ENCODE measurements at regions not wholly inside any gene's neighbourhood (a gene's known extent, or its start where the extent isn't known, plus 50 kb on each side); places are given as distances from the start of the nearest gene placed in this dataset.

DNA sequence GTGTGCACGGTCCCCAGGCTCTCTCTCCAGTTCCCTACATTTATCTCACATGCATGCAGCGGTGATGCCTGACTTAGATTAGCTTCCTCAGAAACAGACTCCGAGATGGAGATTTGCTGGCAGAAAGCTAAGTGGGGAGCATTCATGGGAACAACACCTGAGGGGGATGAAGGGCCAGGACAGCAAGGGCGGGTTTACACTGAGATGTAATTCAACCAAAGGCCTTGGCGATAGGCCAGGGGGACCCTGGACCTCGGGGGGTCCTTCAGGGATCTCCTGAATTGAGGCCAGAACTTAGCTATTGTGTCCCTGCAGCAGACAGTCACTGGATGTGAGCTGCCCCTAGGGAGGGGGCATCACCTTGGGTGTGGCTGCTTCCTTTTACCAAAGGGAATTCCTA is 246.1 kb upstream of the CSF3R start:
- Histone ChIP-seq H3K4me3 (no peak overlapping the region), H3K4me1 (no peaks in the 10 kb centered on the region), H3K27me3 (peaks cover 0 to 3% (median 0%) of the 10 kb centered on the region in 3 donors), H3K9me3 (no peaks in the 10 kb centered on the region), H3K27ac (no peak overlapping the region), H3K36me3 (no peaks in the 10 kb centered on the region)
- intact Hi-C loops (cut with DNase I; ENCODE audit: low total_unique reads) (no loop called here), in situ Hi-C loops (cut with MboI; ENCODE audit: low sequenced_read_pairs in 4 of 4) (no loop called here)
- no peak for ATAC-seq
- no peak for DNase-seq
- TF ChIP-seq POLR2A (IDR thresholded peaks at IDR 0.05): no peak
- no peak for TF ChIP-seq CTCF (IDR thresholded peaks at IDR 0.05 in 4 of 5, conservative IDR thresholded peaks at IDR 0.05 in 1 of 5)

GRCh38 chr1:36728051-36728450 is 245.3 kb upstream of the CSF3R start:
- Histone ChIP-seq H3K36me3 (no peaks in the 10 kb centered on the region), H3K9me3 (no peaks in the 10 kb centered on the region), H3K4me1 (no peaks in the 10 kb centered on the region), H3K27ac (no peak overlapping the region), H3K4me3 (no peak overlapping the region), H3K27me3 (peaks cover 0 to 3% (median 0%) of the 10 kb centered on the region in 3 donors)
- DNase-seq (no peak), ATAC-seq (no peak)
- in situ Hi-C loops (cut with MboI; ENCODE audit: low sequenced_read_pairs in 4 of 4): no loop called here
- intact Hi-C loops (cut with DNase I; ENCODE audit: low total_unique reads): no loop called here
- TF ChIP-seq POLR2A (IDR thresholded peaks at IDR 0.05) (no peak), CTCF (IDR thresholded peaks at IDR 0.05 in 4 of 5, conservative IDR thresholded peaks at IDR 0.05 in 1 of 5) (no peak)

GRCh38 chr1:36725151-36725550 is 242.4 kb upstream of the CSF3R start:
- no peak for DNase-seq
- in situ Hi-C loops (cut with MboI; ENCODE audit: low sequenced_read_pairs in 4 of 4) (no loop called here), intact Hi-C loops (cut with DNase I; ENCODE audit: low total_unique reads) (no loop called here)
- Histone ChIP-seq H3K27me3 (peaks cover 0 to 7% (median 2%) of the 10 kb centered on the region in 3 donors), H3K36me3 (no peaks in the 10 kb centered on the region), H3K27ac (no peak overlapping the region), H3K9me3 (no peaks in the 10 kb centered on the region), H3K4me1 (no peaks in the 10 kb centered on the region), H3K4me3 (no peak overlapping the region)
- no peak for ATAC-seq
- TF ChIP-seq CTCF (IDR thresholded peaks at IDR 0.05 in 4 of 5, conservative IDR thresholded peaks at IDR 0.05 in 1 of 5) (no peak), POLR2A (IDR thresholded peaks at IDR 0.05) (no peak)

GRCh38 chr1:36723813-36724212 is 241.1 kb upstream of the CSF3R start:
- Histone ChIP-seq H3K27me3 (peaks cover 0 to 7% (median 2%) of the 10 kb centered on the region in 3 donors), H3K4me3 (no peak overlapping the region), H3K36me3 (no peaks in the 10 kb centered on the region), H3K27ac (no peak overlapping the region), H3K4me1 (no peaks in the 10 kb centered on the region), H3K9me3 (no peaks in the 10 kb centered on the region)
- in situ Hi-C loops (cut with MboI; ENCODE audit: low sequenced_read_pairs in 4 of 4) (loop anchor here in 2 of 4 donors (25.0 kb wide), 1 partner anchor 713 kb away; no protein-coding TSS in a partner anchor), intact Hi-C loops (cut with DNase I; ENCODE audit: low total_unique reads) (no loop called here)
- DNase-seq (no peak), ATAC-seq (no peak)
- TF ChIP-seq POLR2A (IDR thresholded peaks at IDR 0.05) (no peak), CTCF (IDR thresholded peaks at IDR 0.05 in 4 of 5, conservative IDR thresholded peaks at IDR 0.05 in 1 of 5) (no peak)

- Histone ChIP-seq H3K4me3 (no peak overlapping the region), H3K27ac (no peak overlapping the region), H3K9me3 (no peaks in the 10 kb centered on the region), H3K36me3 (no peaks in the 10 kb centered on the region), H3K27me3 (peaks cover 0 to 11% (median 2%) of the 10 kb centered on the region in 3 donors), H3K4me1 (no peaks in the 10 kb centered on the region)
- no peak for ATAC-seq
- intact Hi-C loops (cut with DNase I; ENCODE audit: low total_unique reads) (no loop called here), in situ Hi-C loops (cut with MboI; ENCODE audit: low sequenced_read_pairs in 4 of 4) (loop anchor here in 2 of 4 donors (25.0 kb wide), 1 partner anchor 714 kb away; no protein-coding TSS in a partner anchor)
- no peak for DNase-seq
- no peak for TF ChIP-seq POLR2A (IDR thresholded peaks at IDR 0.05)
- TF ChIP-seq CTCF (IDR thresholded peaks at IDR 0.05 in 4 of 5, conservative IDR thresholded peaks at IDR 0.05 in 1 of 5): no peak
These were observed 240.2 kb upstream of the CSF3R start for GRCh38 chr1:36722871-36723270.

Measured in gastrocnemius medialis (tissue), 4 donors.